Superior temporal gyrus (tissue), 1 donor: ENCODE measurements at regions not wholly inside any gene's neighbourhood (a gene's known extent, or its start where the extent isn't known, plus 50 kb on each side); places are given as distances from the start of the nearest gene placed in this dataset.

Experiments used
- DNase-seq: peaks from one replicate; pipeline ENCODE4 v3.0.0-alpha.2; 2016; ENCODE audit errors: extremely low spot score

DNA sequence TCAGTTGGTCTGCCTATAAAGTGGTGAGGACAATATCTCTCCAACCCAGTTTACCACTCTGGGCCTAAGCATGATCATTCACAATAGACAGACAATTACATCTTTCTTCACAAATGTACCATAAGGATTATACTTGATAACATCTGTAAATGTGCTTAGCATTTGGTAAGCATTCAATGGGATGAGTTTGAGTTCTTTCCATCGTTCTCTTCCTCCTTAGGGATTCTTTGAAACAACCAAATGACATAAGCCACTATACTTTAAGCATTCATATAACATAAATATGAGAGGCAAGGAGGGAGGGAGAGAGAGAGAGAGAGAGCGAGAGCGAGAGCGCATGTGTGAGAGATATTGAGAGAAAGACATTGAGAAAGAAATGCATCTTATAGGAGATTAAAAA lies 303.3 kb upstream of the CBLB start:
- no peak for DNase-seq

DNA sequence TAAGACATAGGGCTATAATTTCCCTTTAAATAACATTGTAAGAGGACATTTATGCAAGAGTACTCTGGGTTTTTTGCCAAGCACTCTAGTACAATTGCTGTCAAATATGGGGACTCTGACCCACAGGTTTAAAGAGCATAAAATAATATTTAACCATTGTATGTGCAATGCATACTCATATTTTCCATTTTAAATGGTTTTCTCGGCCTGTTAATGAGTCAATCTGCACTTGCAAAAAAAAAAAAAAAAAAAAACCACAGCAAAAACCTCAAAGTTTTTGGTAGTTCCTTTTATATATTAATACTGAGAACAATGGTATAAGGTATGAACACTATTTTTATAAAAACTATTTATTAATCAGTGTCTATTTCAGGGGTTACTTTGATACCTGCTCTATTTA lies 304.0 kb upstream of the CBLB start:
- DNase-seq = no peak

DNA sequence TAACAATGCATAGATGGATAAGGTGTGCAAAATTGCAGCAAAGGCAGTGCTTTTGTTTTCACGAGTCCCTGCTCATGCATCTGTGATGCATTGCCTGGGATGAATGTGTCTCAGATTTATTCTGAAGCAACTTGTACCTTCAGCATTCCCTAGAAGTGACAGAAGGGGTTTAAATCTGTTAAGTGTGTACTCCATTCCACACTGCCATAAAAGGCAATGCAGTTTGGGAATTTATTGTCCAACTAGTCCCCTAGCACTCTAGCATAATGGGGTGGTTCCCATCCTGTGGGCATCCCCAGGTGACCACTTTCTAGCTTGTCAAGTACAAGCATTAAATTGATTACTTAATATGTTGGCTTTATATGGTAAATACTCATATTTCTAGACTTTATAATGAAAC lies 306.5 kb upstream of the CBLB start:
- no peak for DNase-seq

DNA sequence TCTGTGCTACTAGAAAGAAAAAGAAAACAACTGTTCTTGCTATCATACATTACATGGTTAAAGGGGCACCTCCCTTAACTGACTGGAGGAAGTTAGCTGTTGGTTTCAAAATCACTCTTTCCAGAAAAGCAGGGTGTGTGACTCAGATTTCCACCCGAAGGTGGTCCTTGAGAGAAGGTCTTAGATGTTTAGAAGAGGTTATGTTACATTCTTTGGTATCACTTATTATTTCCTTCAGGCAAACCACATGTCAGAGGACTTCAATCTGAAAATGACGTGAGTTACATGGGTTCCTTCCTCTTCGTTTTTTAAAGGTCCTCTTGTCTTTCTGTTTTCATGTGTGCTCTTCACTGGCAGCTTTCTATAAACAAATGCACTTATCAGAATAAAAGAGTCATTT lies 307.9 kb upstream of the CBLB start:
- DNase-seq = no peak

DNA sequence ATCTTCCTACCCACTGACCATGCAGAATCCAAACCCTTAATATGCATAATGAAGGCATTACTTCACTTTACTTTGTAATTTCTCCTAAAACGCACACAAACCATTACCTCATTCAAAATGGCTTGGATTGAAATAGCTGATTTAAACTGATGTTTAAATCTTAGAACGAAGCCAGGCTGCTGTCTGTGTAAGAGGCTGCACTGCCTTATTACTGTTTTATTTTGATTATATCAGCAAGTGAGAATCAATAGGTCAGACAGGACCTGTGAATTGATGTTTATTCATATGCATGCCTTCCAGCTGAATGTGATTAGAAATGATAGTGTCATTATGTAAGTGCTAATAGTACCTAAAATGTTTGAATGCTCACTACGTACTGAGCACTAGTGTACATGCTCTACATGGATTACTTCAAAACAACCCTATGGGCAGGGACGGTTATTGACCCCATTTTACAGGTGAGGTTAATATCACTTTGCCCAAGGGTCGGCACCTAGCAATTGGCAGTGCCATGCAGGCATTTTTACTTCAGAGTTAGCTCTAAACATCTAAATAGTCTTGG lies 314.2 kb upstream of the CBLB start:
- DNase-seq = no peak

DNA sequence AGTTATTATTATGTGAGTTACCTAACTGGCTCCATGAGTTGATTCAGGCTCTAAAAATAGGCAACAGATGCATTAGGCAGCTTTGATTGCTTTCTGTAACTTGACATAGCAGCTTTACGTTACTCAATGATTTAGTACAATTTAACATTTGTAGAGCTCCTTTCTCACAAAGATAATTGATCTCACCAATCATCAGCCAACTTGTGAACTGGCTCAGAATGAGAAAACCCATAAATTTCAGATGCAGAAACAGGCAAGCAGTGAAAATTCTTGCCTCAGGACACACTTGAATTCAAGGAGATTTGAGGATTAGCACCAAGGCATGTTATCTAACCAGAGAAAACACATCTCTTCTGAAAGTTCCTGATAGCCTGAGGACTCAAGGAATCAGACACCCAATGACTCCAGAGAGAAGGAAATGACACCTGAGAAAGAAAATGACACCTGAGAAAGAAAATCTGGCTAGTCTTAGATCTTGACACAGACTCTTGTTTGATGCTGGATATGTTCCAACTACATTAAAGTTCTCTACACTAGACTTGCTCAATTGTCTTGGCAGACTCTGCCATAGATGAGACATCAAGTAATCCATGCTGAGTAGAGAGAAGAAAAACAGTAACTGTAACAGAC lies 315.1 kb upstream of the CBLB start:
- no peak for DNase-seq

DNA sequence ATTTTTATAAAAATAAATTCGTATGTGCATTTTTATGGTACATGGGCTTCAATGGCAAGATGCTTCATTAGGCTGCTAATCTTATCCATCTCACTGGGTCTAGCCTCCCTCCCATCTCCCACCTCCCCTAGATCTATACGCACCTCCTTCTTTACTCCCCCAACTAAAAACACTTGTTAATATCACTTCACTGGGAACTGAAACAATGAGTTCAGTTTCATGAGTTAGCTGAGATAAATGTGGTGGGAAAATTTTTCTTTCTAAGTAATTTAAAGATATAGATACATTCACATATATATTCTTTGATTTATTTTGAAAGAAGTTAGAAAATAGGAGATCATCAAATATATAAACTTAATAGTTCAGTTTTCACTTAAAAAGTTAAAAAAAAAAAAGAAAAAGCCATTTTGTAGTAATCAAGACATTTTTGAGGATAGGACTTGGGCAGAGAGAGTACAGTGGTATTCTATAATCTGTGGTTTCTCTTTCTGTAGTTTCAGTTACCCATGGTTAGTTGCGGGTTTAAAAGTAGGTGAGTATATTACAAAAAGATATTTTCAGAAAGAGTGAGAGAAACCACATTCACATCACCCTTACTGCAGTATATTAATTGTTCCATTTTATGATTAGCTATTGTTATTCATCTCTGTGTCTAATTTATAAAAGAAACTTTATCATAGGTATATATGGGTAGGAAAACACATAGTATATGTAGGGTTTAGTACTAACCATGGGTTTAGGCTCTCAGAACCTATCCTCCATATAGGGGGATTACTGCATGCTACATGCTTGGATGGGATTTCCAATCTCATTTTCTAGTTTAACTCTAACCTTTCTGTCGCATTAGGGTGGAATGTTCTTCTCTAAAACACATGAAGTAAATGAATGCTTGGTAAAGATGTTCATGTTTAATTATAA lies 316.0 kb upstream of the CBLB start:
- no peak for DNase-seq

DNA sequence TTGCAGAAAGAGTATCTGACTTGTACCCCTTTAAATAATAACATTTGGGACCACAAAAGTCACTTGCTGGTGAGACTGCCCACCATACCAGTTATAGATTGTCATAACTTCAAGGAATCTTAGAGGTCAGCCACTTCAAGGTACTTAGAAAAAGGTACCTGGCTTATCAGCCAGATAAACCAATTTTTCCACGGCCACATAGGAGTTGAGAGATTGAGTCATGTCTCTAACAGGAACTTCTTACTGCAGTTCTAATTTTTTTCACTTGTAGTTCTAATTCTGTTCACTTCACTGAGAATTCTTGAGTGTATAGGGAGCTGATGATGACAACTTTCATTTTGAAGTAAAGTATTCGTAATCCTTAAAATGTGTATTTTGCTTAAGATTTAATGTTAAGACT lies 317.1 kb upstream of the CBLB start:
- no peak for DNase-seq

DNA sequence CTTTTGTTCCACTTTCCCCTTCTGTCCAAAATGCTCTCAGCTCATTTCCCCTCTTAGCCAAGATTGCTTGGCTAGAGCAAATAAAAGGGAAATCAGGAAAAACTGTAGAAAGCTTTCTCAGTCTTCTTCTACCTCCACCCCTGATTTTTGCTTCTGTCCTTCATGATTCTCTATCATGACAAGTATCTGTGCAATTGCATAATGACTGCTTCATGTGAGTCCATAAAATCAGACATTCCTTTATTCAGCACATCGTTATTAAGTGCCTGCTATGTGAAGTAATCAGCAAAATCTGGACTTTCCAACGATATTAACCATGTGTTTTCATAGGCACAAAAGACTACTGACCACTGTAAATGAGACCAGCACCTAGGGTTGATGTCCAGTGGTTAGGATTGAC lies 321.5 kb upstream of the CBLB start:
- no peak for DNase-seq

DNA sequence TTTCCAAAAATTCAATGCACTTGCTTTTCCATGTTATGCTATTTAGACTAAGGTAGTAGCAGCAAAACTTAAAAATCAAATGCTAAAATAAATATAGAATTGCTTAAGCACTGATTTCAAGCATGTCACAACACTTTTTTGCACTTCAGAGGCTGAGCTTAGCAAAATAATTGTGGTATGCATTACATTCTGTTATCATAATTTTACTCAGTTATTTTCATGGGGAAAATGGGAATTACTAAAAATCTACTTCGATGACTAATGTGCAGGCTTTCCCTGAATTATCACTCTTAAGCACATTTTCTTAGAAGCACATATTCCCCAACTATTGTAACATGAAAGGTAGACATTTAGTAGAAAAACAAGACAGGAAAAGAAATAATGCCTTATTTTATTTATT lies 322.4 kb upstream of the CBLB start:
- DNase-seq = no peak

DNA sequence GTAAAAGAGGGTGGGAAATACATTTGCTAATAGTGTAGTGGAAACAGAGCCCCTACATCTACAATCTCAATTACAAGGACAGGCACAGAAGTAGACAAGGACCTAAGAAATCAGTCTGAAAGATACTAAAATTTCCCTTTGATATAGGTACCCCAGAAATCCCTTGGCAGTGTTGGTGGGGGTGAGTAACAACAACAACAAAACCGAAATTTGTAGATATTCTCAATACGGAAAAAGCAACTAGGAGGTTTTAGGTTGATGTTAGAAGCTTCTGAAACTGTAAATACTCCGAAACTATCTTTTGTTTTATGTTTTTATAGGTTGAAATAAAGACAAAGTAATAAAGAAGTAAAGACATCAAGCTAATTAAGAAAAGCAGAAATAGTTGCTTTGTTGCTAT lies 323.1 kb upstream of the CBLB start:
- no peak for DNase-seq

DNA sequence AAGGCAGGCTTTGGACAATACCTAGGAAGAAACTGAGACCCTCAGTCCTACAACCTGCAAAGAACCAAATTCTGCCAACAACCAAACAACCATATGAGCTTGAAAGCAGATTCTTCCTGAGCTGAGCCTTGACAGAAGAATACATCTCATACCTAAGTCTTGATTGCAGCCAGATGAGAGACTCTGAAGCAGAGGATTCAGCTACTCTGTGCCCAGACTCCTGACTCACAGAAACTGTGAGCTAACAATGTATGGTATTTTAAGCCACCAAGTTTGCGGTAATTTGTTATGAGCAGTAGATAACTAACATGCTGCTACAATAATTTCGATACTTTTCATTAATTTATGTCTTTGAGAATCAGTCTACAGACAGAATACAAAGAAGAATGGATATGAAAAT lies 325.1 kb upstream of the CBLB start:
- no peak for DNase-seq

DNA sequence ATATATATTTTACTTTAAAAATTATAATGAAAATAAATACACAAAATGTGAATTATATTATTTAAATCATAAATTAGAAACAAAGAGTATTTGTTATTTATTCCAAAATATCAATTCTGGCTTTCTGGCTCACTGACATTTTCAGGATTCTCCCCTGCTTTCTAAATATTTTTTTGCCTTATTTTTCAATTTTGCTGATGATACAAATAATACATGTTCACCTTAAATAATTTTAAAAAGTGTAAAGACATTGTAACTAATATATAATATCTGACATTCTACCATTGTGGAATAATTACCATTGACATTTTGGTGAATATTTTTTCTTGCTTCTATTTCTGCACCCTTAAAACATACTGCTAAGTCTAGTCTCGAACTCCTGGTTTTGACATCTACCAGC lies 325.9 kb upstream of the CBLB start:
- DNase-seq = no peak

DNA sequence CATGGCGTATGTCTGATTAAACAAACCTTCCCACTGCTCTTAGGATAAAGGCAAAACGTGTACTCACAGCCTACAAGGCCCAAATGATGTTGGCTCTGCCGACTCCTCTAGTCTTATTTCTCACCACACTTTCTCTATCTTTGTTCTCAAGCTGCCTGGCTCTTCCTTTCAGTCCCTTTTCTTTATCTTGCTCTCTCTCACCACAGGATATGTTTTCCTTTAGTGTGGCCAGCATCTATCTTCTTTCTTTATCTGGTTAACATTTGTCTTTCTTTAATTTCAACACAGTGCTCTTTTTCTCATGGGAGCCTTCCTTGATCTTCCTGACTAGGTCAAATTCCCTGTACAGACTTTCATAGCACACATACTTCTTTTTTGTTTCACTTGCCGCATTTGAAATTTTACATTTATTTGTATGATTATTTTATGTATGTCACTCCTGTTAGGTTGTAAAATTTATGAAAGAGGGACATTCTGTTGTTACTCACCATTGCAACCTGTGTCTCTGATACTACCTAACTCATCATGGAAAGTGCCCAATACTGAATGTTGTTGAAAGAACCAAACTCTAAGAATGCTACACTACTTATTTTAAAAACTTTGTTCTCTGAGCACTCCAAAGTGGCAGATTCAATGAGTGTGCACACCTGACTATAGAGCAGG lies 328.9 kb upstream of the CBLB start:
- no peak for DNase-seq

DNA sequence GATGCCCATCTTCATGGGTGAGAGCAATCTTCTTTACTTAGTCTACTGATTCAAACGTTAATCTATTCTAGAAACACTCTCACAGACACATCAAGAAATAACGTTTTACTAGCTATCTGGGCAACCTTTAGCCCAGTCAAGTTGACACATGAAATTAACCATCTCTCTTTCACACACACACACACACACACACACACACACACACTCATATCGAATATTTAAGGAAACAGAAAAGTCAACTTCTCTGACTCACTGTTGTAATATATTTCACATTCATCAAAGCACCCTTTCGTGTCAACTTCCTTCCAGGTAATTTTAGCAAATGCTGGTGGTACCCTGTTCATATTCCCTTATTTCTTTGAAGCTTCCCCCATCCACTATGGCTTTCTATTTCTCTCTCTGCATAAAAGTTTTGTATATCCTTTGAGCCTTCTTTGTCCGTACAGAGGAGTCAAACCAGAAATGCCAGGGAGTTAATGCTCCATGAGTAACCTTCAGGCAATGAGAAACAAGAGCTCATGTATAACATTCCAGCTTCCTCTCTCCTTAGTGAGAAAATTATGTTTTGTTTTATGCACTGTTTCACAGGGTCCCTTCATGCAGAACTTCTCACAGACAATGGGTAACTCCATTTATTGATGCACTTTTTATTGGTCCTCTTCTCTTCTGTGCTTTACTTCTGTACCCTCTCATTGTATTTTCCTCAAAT lies 335.5 kb upstream of the CBLB start:
- DNase-seq = no peak

DNA sequence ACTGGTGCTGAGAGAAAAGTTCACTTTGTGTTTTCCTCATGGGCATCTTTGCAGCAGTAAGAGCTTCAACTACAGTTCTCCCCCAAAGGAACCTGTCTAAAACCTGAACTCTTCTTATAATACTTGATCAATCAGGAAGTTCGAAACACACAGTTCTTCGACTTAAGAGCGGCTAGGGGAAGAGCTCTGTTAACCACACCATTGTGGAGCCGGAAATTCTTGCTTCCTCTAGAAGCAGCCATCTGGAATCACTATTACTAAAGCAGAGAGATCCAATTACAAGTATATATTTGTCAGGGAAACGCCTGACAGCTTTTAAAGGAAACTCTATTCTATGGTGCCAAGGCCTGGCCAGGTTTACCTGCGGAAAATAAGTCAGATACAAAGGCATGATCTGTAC lies 337.3 kb upstream of the CBLB start:
- DNase-seq = no peak

DNA sequence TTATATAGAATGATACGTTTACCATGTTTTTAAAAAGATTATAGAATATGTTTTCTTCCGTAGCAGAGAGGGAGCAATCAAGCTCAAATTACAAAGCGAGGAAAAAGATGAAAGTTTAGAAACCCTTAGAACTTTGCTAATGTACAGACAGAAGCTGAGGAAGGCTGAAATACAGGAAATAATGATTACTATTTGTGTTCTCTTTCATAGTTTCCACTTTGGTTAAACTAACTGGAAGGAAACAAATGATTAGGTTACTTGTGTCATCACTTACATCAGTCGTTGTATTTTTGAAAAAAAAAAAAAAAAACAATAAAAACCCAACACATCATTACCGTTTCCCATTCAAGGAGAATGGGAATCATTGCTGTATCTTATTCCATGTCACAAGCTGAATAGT lies 337.8 kb upstream of the CBLB start:
- DNase-seq = no peak

DNA sequence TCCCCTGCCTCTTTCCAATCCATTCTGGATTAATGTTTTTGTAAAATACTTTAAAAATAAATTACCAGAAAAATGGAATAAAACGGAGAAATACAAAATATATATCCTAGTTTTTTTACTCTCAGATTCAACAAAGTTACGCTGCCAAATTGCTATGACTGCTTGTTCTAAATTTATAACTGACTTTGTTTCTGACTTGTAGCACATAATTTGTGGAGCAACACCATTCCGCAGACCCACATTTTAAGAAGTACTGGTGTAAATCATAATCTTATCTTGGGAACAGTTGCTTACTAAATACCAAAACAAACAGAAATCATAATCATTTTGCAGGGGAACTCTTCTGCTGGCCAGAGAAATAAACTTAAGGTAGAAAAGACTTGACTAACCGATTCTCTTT lies 339.4 kb upstream of the CBLB start:
- no peak for DNase-seq

DNA sequence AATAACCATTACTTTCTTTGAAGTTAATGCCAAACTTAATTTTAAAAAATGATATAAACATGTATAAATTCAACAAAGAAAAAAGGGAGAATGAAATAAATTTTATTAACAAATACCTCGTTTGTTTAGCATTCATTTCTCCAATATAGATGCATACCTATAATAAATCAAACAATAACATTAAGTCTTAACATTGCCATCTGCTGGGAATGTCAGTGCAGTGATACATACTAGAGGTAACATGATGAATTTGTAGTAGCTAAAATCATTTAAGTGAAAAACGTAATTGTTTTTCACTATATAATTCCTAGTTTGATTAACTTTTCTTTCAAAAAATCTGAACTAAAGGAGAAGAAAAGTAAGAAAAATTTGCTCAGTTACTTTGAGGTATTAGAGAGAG lies 340.2 kb upstream of the CBLB start:
- DNase-seq = no peak

DNA sequence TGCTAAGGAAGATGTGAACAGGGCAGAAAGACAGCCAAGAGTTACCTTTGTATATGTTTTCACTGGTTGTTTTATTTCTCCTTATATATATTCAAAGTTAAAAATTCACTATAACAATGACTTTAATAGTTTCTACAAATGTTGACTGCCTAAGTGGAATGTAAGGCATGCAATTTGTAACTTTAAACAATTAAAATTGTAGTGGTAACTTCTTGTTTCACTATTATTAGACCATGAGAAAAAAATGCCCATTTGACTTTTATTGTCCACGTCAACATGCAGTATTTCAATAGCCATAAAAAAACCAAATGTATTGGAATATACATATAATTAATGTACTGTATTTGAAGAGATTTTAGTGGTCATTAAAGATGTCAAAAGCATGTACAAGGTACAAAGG lies 340.7 kb upstream of the CBLB start:
- DNase-seq = no peak

DNA sequence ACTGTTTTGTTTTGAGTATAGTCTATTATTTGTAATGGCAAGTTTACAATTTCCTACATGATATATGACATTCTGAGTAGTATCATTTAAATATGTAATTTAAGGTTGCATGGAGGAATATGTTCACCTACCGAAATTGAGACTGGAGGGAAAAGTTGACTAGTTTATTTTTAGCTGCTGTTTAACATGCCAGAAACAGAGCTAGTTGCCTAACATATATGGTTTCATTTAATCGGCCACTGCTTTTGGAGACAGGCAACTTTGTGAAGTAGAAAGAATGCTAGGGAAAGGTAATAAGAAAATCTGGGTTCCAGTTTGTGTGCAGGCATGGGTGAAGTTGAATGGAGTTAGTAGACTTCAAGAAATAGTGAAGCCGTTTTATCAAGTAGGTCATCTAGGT lies 342.1 kb upstream of the CBLB start:
- DNase-seq = no peak

DNA sequence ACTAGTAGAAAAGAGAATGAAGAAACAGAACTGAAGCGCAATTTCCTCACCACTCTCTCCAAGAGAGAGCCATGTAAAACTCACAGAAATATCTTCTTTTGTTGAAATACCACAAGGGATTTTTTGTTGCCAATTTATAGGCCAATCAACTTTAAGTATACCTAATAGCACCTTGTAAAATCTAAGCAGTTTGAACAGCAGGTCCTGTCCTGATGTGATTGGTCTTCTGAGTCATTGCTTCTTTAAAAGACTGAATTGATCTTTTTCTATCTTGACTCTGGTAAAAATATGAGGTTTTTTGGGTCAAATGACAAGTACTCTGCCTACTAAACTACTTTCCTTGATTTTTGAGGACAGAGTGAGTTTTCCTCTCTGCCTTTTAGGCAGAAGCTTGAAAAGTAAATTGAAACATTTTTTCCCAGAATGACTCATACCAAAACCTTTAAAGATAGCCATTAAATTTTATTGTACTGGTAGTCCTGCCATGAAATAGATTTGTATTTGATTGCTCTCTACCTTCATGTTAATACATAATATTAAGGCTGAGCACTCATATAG lies 343.9 kb upstream of the CBLB start:
- no peak for DNase-seq
